Ovary (tissue), 7 donors: ENCODE measurements at regions not wholly inside any gene's neighbourhood (a gene's known extent, or its start where the extent isn't known, plus 50 kb on each side); places are given as distances from the start of the nearest gene placed in this dataset.

Experiments
- DNase-seq, 5 donors: peaks; one replicate each; pipeline ENCODE4 v3.0.0-alpha.2; 2019 to 2020
- H3K27ac ChIP-seq, 2 donors: fragments of 200-600 bp; one replicate each; pipeline versions ENCODE4 v1.5.1 to v1.8.0; 2019 to 2022
- H3K27me3 ChIP-seq: fragments of 200-600 bp; one replicate; pipeline ENCODE4 v1.8.0; 2022
- H3K36me3 ChIP-seq: fragments of 200-600 bp; sonication (generic); one replicate; pipeline ENCODE4 v1.5.1; 2019
- H3K4me1 ChIP-seq: one replicate; pipeline ENCODE4 v1.8.1; 2013; ENCODE audit warnings: mild to moderate bottlenecking, moderate library complexity; ENCODE audit not compliant: insufficient read depth
- H3K4me3 ChIP-seq: fragments of 200-600 bp; sonication (generic); one replicate; pipeline ENCODE4 v1.5.1; 2017
- H3K9me3 ChIP-seq, 2 donors: fragments of 200-600 bp in 1 of 2; sonication (generic) in 1 of 2; one replicate each; pipeline versions ENCODE4 v1.5.1 to v1.8.1; 2013 to 2019; ENCODE audit warnings: mild to moderate bottlenecking in 1 of 2, moderate library complexity in 1 of 2
- EP300 ChIP-seq: sonication (generic); formaldehyde crosslinking; IDR thresholded peaks from one replicate; pipeline ENCODE4 v1.6.1; 2017; ENCODE audit warnings: antibody characterized with exemption
- POLR2A ChIP-seq: fragments of 450-650 bp; IDR thresholded peaks from one replicate; pipeline ENCODE4 v1.6.1; 2017; ENCODE audit warnings: antibody characterized with exemption, mild to moderate bottlenecking, moderate library complexity
- WGBS, 3 donors: extraction: QIAGEN DNeasy Blood & Tissue Kit in 1 of 3; methylation state at CpG; one replicate each; pipeline versions ENCODE4 v1.1.5 to v1.1.7; 2013 to 2017; 5-methylcytosine and 5-hydroxymethylcytosine counted together
- intact Hi-C, 4 donors: fragments of 100-400 bp; cut with DNase I; formaldehyde crosslinking; loops; one replicate each; pipeline versions ENCODE4 v1.11.0 to v1.15.1; 2022 to 2023
- TF ChIP-seq, protein P1 (sequence below), 3 donors: fragments of 450-650 bp in 2 of 3; fragments of 200-600 bp in 1 of 3; IDR thresholded peaks; one replicate each; pipeline versions ENCODE4 v1.5.1 to v1.8.0; 2016 to 2022; ENCODE audit warnings: antibody characterized with exemption in 3 of 3, mild to moderate bottlenecking in 1 of 3
- donor health status: DM: no; HTN: no; CAD: no; lungs with moderate emphysema.
- donor health status: DM: no; HTN: no; CAD: no.
- donor health status: Bipolar disorder and iron deficiency.
- donor health status: DM: no; HTN: no; CAD: no.
- donor health status: DM: yes; HTN: yes; CAD: no.

DNA sequence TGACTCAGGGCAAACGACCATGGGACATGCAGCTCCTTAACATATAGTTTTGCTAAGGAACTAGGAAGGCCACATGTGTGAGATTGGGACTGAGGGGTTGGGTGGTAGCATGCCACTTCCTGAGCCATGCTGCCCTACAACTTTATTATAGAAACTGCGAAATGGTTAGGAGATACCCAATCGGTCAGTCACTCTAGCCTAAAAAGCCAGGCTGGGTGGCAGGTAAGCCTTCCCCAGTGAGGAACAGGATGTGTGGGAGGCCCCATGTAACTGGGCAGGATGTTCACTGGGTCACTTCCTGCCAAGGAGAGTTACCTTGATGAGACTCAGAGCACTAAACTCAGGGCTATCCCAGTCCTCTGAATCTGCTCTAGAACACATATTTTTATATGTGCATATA is 123.5 kb downstream of the MAP3K7 start:
- no peak for DNase-seq
- Histone ChIP-seq H3K27ac (no peak overlapping the region), H3K4me3 (no peak overlapping the region), H3K27me3 (no peaks in the 10 kb centered on the region), H3K4me1 (no peaks in the 10 kb centered on the region), H3K9me3 (no peaks in the 10 kb centered on the region), H3K36me3 (no peaks in the 10 kb centered on the region)
- intact Hi-C loops = no loop called here
- TF ChIP-seq EP300 = no peak
- no peak for TF ChIP-seq POLR2A
- TF ChIP-seq, protein P1, sequence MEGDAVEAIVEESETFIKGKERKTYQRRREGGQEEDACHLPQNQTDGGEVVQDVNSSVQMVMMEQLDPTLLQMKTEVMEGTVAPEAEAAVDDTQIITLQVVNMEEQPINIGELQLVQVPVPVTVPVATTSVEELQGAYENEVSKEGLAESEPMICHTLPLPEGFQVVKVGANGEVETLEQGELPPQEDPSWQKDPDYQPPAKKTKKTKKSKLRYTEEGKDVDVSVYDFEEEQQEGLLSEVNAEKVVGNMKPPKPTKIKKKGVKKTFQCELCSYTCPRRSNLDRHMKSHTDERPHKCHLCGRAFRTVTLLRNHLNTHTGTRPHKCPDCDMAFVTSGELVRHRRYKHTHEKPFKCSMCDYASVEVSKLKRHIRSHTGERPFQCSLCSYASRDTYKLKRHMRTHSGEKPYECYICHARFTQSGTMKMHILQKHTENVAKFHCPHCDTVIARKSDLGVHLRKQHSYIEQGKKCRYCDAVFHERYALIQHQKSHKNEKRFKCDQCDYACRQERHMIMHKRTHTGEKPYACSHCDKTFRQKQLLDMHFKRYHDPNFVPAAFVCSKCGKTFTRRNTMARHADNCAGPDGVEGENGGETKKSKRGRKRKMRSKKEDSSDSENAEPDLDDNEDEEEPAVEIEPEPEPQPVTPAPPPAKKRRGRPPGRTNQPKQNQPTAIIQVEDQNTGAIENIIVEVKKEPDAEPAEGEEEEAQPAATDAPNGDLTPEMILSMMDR (IDR thresholded peaks at IDR 0.05) = no peak
- WGBS, 3 donors = 81 to 88% (median 85%) methylated on average over 3 of the region's 3 CpGs

DNA sequence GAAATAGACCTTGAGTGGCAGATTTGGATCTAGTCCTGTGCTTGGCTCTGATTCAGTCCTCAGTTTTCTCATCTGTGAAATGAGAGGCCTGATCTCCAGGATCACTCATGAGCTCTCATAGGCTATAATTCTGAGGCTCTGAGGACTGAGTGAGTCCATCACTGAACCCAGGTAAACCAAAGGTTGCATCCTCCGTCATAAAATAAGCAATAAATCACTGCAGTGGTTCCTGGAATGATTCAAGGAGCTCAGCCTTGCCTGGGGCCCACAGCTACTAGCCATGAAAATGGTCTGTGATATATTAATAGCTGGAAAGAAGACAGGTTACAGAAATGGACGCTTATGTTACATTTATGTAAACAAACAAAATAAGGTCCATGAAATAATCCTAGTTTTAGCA is 124.8 kb downstream of the MAP3K7 start:
- H3K36me3 ChIP-seq = no peaks in the 10 kb centered on the region

GRCh38 chr6:90461383-90461782 is 125.5 kb downstream of the MAP3K7 start:
- Histone ChIP-seq H3K27ac (no peak overlapping the region), H3K27me3 (no peaks in the 10 kb centered on the region), H3K4me3 (no peak overlapping the region), H3K4me1 (no peaks in the 10 kb centered on the region), H3K36me3 (no peaks in the 10 kb centered on the region), H3K9me3 (no peaks in the 10 kb centered on the region)
- 80 to 88% (median 86%) methylated on average over 3 of the region's 3 CpGs for WGBS, 3 donors
- no peak for DNase-seq
- intact Hi-C loops = no loop called here
- no peak for TF ChIP-seq EP300
- TF ChIP-seq, protein P1 (IDR thresholded peaks at IDR 0.05) = no peak

More for the DNA sequence above, 124.8 kb downstream of the MAP3K7 start:
- TF ChIP-seq POLR2A = no peak
- TF ChIP-seq EP300 = no peak
- TF ChIP-seq, protein P1 (IDR thresholded peaks at IDR 0.05) = no peak
- 71 to 83% (median 79%) methylated on average over 2 of the region's 2 CpGs for WGBS, 3 donors
- intact Hi-C loops = no loop called here
- Histone ChIP-seq H3K4me1 (no peaks in the 10 kb centered on the region), H3K27ac (no peak overlapping the region), H3K27me3 (no peaks in the 10 kb centered on the region), H3K4me3 (no peak overlapping the region), H3K9me3 (no peaks in the 10 kb centered on the region)
- DNase-seq = no peak

DNA sequence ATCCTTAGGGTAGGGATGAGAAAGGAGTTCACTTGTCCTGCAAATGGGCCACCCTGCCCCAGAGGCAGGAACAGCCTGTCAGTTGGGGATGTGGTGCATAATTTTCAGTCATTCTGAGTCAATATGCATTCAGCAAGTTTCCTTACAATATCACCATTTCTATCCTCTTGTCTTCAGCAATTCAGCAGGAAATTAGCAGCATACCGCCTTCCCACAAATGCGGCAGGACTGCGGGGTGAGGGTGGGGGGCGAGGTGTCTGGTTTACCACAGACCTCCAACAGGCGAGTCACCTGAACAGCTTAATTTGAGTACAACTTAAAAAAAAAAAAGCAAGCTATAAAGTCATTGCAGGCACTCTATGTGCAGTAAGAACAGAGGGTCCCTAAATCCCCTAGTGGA is 126.8 kb downstream of the MAP3K7 start:
- TF ChIP-seq, protein P1 (IDR thresholded peaks at IDR 0.05) = no peak
- TF ChIP-seq POLR2A = no peak
- no peak for TF ChIP-seq EP300
- no peaks in the 10 kb centered on the region for H3K4me1 ChIP-seq
- WGBS, 3 donors = 90 to 96% (median 93%) methylated on average over 5 of the region's 5 CpGs
- no peaks in the 10 kb centered on the region for H3K36me3 ChIP-seq
- intact Hi-C loops = no loop called here
- no peak for DNase-seq
- H3K4me3 ChIP-seq = no peak overlapping the region
- no peaks in the 10 kb centered on the region for H3K27me3 ChIP-seq
- no peak overlapping the region for H3K27ac ChIP-seq
- H3K9me3 ChIP-seq = no peaks in the 10 kb centered on the region
